HL-60 (cell line): ENCODE measurements at regions not wholly inside any gene's neighbourhood (a gene's known extent, or its start where the extent isn't known, plus 50 kb on each side); places are given as distances from the start of the nearest gene placed in this dataset.
"Not testable (repeated sequence)": the region's sequence is repeated elsewhere in the genome, so short reads cannot be mapped to it uniquely, and the experiment has no call there.

Source experiments
- GABPA ChIP-seq: IDR thresholded peaks from 2 replicates; pipeline ENCODE4 v1.6.1; 2012; ENCODE audit warnings: low read depth
- POLR2AphosphoS5 ChIP-seq: IDR thresholded peaks from 2 replicates; pipeline ENCODE4 v1.6.1; 2012; ENCODE audit warnings: low read depth
- SPI1 ChIP-seq: IDR thresholded peaks from 2 replicates; pipeline ENCODE4 v1.6.1; 2012; ENCODE audit warnings: low read depth, mild to moderate bottlenecking, borderline replicate concordance
- TF ChIP-seq, protein P1 (sequence below): IDR thresholded peaks from 2 replicates; pipeline ENCODE4 v1.6.1; 2012; ENCODE audit warnings: low read depth; ENCODE audit not compliant: insufficient replicate concordance
- TF ChIP-seq, protein P2 (sequence below): IDR thresholded peaks from one replicate; pipeline ENCODE4 v1.5.1; 2011; ENCODE audit warnings: low read length, control low read depth, inconsistent platforms; ENCODE audit not compliant: insufficient read depth

DNA sequence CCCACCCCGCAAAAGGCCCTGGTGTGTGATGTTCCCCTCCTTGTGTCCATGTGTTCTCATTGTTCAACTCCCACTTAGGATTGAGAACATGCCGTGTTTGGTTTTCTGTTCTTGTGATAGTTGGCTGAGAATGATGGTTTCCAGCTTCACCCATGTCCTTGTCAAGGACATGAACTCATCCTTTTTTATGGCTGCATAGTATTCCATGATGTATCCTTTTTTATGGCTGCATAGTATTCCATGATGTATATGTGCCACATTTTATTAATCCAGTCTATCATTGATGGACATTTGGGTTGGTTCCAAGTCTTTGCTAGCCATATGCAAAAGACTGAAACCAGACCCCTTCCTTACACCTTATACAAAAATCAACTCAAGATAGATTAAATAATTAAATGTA is 95.0 kb downstream of the ATOH1 start:
- TF ChIP-seq, protein P1, sequence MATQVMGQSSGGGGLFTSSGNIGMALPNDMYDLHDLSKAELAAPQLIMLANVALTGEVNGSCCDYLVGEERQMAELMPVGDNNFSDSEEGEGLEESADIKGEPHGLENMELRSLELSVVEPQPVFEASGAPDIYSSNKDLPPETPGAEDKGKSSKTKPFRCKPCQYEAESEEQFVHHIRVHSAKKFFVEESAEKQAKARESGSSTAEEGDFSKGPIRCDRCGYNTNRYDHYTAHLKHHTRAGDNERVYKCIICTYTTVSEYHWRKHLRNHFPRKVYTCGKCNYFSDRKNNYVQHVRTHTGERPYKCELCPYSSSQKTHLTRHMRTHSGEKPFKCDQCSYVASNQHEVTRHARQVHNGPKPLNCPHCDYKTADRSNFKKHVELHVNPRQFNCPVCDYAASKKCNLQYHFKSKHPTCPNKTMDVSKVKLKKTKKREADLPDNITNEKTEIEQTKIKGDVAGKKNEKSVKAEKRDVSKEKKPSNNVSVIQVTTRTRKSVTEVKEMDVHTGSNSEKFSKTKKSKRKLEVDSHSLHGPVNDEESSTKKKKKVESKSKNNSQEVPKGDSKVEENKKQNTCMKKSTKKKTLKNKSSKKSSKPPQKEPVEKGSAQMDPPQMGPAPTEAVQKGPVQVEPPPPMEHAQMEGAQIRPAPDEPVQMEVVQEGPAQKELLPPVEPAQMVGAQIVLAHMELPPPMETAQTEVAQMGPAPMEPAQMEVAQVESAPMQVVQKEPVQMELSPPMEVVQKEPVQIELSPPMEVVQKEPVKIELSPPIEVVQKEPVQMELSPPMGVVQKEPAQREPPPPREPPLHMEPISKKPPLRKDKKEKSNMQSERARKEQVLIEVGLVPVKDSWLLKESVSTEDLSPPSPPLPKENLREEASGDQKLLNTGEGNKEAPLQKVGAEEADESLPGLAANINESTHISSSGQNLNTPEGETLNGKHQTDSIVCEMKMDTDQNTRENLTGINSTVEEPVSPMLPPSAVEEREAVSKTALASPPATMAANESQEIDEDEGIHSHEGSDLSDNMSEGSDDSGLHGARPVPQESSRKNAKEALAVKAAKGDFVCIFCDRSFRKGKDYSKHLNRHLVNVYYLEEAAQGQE = not testable (repeated sequence)
- TF ChIP-seq, protein P2, sequence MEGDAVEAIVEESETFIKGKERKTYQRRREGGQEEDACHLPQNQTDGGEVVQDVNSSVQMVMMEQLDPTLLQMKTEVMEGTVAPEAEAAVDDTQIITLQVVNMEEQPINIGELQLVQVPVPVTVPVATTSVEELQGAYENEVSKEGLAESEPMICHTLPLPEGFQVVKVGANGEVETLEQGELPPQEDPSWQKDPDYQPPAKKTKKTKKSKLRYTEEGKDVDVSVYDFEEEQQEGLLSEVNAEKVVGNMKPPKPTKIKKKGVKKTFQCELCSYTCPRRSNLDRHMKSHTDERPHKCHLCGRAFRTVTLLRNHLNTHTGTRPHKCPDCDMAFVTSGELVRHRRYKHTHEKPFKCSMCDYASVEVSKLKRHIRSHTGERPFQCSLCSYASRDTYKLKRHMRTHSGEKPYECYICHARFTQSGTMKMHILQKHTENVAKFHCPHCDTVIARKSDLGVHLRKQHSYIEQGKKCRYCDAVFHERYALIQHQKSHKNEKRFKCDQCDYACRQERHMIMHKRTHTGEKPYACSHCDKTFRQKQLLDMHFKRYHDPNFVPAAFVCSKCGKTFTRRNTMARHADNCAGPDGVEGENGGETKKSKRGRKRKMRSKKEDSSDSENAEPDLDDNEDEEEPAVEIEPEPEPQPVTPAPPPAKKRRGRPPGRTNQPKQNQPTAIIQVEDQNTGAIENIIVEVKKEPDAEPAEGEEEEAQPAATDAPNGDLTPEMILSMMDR = not testable (repeated sequence)
- not testable (repeated sequence) for TF ChIP-seq GABPA, POLR2AphosphoS5, SPI1
